CD4-positive, alpha-beta T cell (primary cell): ENCODE measurements at regions not wholly inside any gene's neighbourhood (a gene's known extent, or its start where the extent isn't known, plus 50 kb on each side); places are given as distances from the start of the nearest gene placed in this dataset.

Experiments
- ATAC-seq: fragments of 200-7000 bp; cut with Tn5 transposase; one replicate; pipeline ENCODE4 v1.10.0; 2022; ENCODE audit warnings: mild to moderate bottlenecking; ENCODE audit not compliant: poor library complexity
- CTCF ChIA-PET: fragments of 350-600 bp; sonication (Branson Sonifier 250); formaldehyde crosslinking; loops from one replicate; lab custom pipeline; 2021; ENCODE audit warnings: antibody characterized with exemption, inconsistent platforms; lab: Charles Lee
- POLR2A ChIA-PET: fragments of 350-600 bp; sonication (Branson Sonifier 250); formaldehyde crosslinking; loops from one replicate; lab custom pipeline; 2021; ENCODE audit warnings: antibody characterized with exemption, inconsistent platforms; lab: Charles Lee
- DNase-seq, 14 experiments: peaks; one replicate each; pipeline ENCODE4 v3.0.0-alpha.2; 2013 to 2020; ENCODE audit warnings: mixed read lengths in 2 of 14
- H3K27ac ChIP-seq, 2 donors: one replicate each; pipeline versions ENCODE4 v1.5.1 to v1.7.0; 2013; ENCODE audit warnings: low read length in 2 of 2, low read depth in 1 of 2, mild to moderate bottlenecking in 1 of 2
- H3K27me3 ChIP-seq, 2 experiments: 1 replicate in 1 of 2; 2 replicates in 1 of 2; pipeline versions ENCODE4 v1.6.1 to v1.7.0; 2013; ENCODE audit warnings: low read length in 2 of 2, control low read depth in 1 of 2, mild to moderate bottlenecking in 1 of 2, moderate library complexity in 1 of 2; ENCODE audit not compliant: insufficient read depth in 2 of 2, control insufficient read depth in 1 of 2
- H3K36me3 ChIP-seq: one replicate; pipeline ENCODE4 v1.6.1; 2013; ENCODE audit warnings: low read length, control low read depth; ENCODE audit not compliant: insufficient read depth
- H3K4me1 ChIP-seq: one replicate; pipeline ENCODE4 v1.6.1; 2013; ENCODE audit warnings: low read length, control low read depth; ENCODE audit not compliant: insufficient read depth
- H3K4me3 ChIP-seq: one replicate; pipeline ENCODE4 v1.5.1; 2013; ENCODE audit warnings: mild to moderate bottlenecking, low read length, moderate library complexity
- H3K9me3 ChIP-seq, 2 experiments: 1 replicate in 1 of 2; 2 replicates in 1 of 2; pipeline versions ENCODE4 v1.6.1 to v1.7.0; 2013; ENCODE audit warnings: low read length in 2 of 2, mild to moderate bottlenecking in 2 of 2, control low read depth in 1 of 2, moderate library complexity in 1 of 2; ENCODE audit not compliant: control insufficient read depth in 1 of 2, insufficient read depth in 1 of 2
- H3K27ac Mint-ChIP-seq: one replicate; pipeline ENCODE4 v1.8.0; 2020; ENCODE audit warnings: mixed read lengths
- H3K27me3 Mint-ChIP-seq: one replicate; pipeline ENCODE4 v1.8.0; 2021; ENCODE audit warnings: mixed read lengths
- H3K36me3 Mint-ChIP-seq: one replicate; pipeline ENCODE4 v1.8.0; 2021; ENCODE audit warnings: low read depth, mixed read lengths
- H3K4me1 Mint-ChIP-seq: one replicate; pipeline ENCODE4 v1.8.0; 2021; ENCODE audit warnings: low read depth, mixed read lengths
- H3K4me3 Mint-ChIP-seq: one replicate; pipeline ENCODE4 v1.8.0; 2020; ENCODE audit warnings: mild to moderate bottlenecking, mixed read lengths
- H3K9me3 Mint-ChIP-seq: one replicate; pipeline ENCODE4 v1.8.0; 2020; ENCODE audit warnings: mixed read lengths
- CTCF ChIP-seq: fragments of 200-600 bp; IDR thresholded peaks from one replicate; pipeline ENCODE4 v1.8.0; 2022; ENCODE audit warnings: antibody characterized with exemption, mild to moderate bottlenecking
- intact Hi-C, 2 experiments: fragments of 100-400 bp; cut with DNase I in 1 of 2; cut with micrococcal nuclease in 1 of 2; formaldehyde crosslinking; loops; one replicate each; pipeline versions ENCODE4 v1.15.1 to v1.9.0; 2023 to 2025; cut with DNase I, micrococcal nuclease

GRCh38 chr6:140284871-140285270 lies 910.4 kb upstream of the CITED2 start:
- H3K36me3 Mint-ChIP-seq, result no peaks in the 10 kb centered on the region
- no peak for TF ChIP-seq CTCF
- H3K4me3 Mint-ChIP-seq, result no peak overlapping the region
- ChIA-PET CTCF (no interaction called here), POLR2A (no interaction called here)
- no peaks in the 10 kb centered on the region for H3K27me3 ChIP-seq
- ATAC-seq (no peak), DNase-seq (no peak)
- no peak overlapping the region for H3K27ac ChIP-seq
- intact Hi-C loops, result no loop called here
- H3K27me3 Mint-ChIP-seq, result peaks cover 6% of the 10 kb centered on the region
- no peaks in the 10 kb centered on the region for H3K36me3 ChIP-seq
- no peaks in the 10 kb centered on the region for H3K4me1 Mint-ChIP-seq
- no peaks in the 10 kb centered on the region for H3K4me1 ChIP-seq
- no peaks in the 10 kb centered on the region for H3K9me3 ChIP-seq
- H3K4me3 ChIP-seq, result no peak overlapping the region
- H3K9me3 Mint-ChIP-seq, result no peaks in the 10 kb centered on the region
- H3K27ac Mint-ChIP-seq, result no peak overlapping the region

- Histone ChIP-seq H3K9me3 (no peaks in the 10 kb centered on the region), H3K27ac (no peak overlapping the region), H3K36me3 (no peaks in the 10 kb centered on the region), H3K4me3 (no peak overlapping the region), H3K4me1 (no peaks in the 10 kb centered on the region), H3K27me3 (no peaks in the 10 kb centered on the region)
- Mint-ChIP-seq H3K9me3 (no peaks in the 10 kb centered on the region), H3K4me3 (no peak overlapping the region), H3K4me1 (no peaks in the 10 kb centered on the region), H3K27me3 (peaks cover 6% of the 10 kb centered on the region), H3K27ac (no peak overlapping the region), H3K36me3 (no peaks in the 10 kb centered on the region)
- intact Hi-C loops, result no loop called here
- ChIA-PET CTCF (no interaction called here), POLR2A (no interaction called here)
- no peak for DNase-seq
- no peak for TF ChIP-seq CTCF
- no peak for ATAC-seq
Observed at GRCh38 chr6:140283197-140283596, 908.7 kb upstream of the CITED2 start.

DNA sequence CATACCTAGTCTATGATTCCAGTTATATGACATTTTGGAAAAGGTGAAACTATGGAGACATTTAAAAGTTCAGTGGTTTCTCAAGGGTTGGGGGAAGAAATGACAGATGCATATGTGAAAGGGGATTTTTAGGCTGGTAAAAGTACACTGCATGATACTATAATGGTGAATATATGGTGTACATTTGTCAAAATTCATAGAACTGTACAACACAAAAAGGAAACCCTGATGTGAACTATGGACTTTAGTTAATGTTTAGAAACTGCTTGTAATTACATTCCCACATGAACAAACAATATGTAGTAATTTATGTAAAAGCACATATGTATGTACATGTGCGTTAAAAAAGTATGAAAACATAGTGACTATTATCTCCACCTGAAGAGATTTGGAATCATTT lies 907.3 kb upstream of the CITED2 start:
- Mint-ChIP-seq H3K4me3 (no peak overlapping the region), H3K27ac (no peak overlapping the region), H3K36me3 (no peaks in the 10 kb centered on the region), H3K9me3 (no peaks in the 10 kb centered on the region), H3K4me1 (no peaks in the 10 kb centered on the region), H3K27me3 (peaks cover 6% of the 10 kb centered on the region)
- Histone ChIP-seq H3K4me1 (no peaks in the 10 kb centered on the region), H3K27ac (no peak overlapping the region), H3K27me3 (no peaks in the 10 kb centered on the region), H3K36me3 (no peaks in the 10 kb centered on the region), H3K9me3 (no peaks in the 10 kb centered on the region), H3K4me3 (no peak overlapping the region)
- CTCF ChIA-PET, result no interaction called here
- POLR2A ChIA-PET, result no interaction called here
- intact Hi-C loops, result no loop called here
- DNase-seq (no peak), ATAC-seq (no peak)
- no peak for TF ChIP-seq CTCF
